Breast epithelium (tissue), 3 donors: ENCODE measurements at regions not wholly inside any gene's neighbourhood (a gene's known extent, or its start where the extent isn't known, plus 50 kb on each side); places are given as distances from the start of the nearest gene placed in this dataset.

ENCODE experiments used
- CTCF ChIP-seq, 3 donors: fragments of 450-650 bp; IDR thresholded peaks; one replicate each; pipeline ENCODE4 v1.5.1; 2016 to 2017; ENCODE audit warnings: antibody characterized with exemption in 3 of 3, mild to moderate bottlenecking in 3 of 3, moderate library complexity in 3 of 3
- POLR2A ChIP-seq: fragments of 450-650 bp; IDR thresholded peaks from one replicate; pipeline ENCODE4 v1.6.1; 2016; ENCODE audit warnings: antibody characterized with exemption, mild to moderate bottlenecking, moderate library complexity
- POLR2AphosphoS5 ChIP-seq, 3 donors: sonication (generic); formaldehyde crosslinking; IDR thresholded peaks; one replicate each; pipeline ENCODE4 v1.6.1; 2017; ENCODE audit warnings: antibody characterized with exemption in 3 of 3

- TF ChIP-seq POLR2A = no peak
- TF ChIP-seq POLR2AphosphoS5 (IDR thresholded peaks at IDR 0.05) = no peak
- no peak for TF ChIP-seq CTCF (IDR thresholded peaks at IDR 0.05)
Observed at GRCh38 chr6:44630125-44631028, 242.9 kb downstream of the CDC5L start.
